H9 (cell line): ENCODE measurements at regions not wholly inside any gene's neighbourhood (a gene's known extent, or its start where the extent isn't known, plus 50 kb on each side); places are given as distances from the start of the nearest gene placed in this dataset.

Experiments used
- DNase-seq: peaks from one replicate; pipeline ENCODE4 v3.0.0-alpha.2; 2017
- H2AFZ ChIP-seq: one replicate; pipeline ENCODE4 v1.6.1; 2013; ENCODE audit warnings: mild to moderate bottlenecking, low read length, control low read depth, moderate library complexity
- H2AK5ac ChIP-seq: 2 replicates; pipeline ENCODE4 v1.6.1; 2013; ENCODE audit warnings: low read length, control low read depth, mixed read lengths; ENCODE audit not compliant: insufficient read length
- H2BK120ac ChIP-seq: one replicate; pipeline ENCODE4 v1.6.1; 2013; ENCODE audit warnings: low read depth, mild to moderate bottlenecking, low read length, control low read depth, inconsistent platforms; ENCODE audit not compliant: poor library complexity, severe bottlenecking
- H2BK12ac ChIP-seq: 2 replicates; pipeline ENCODE4 v1.6.1; 2013; ENCODE audit warnings: low read length, control low read depth, mixed read lengths, low read depth; ENCODE audit not compliant: insufficient read length
- H2BK15ac ChIP-seq: 2 replicates; pipeline ENCODE4 v1.6.1; 2013; ENCODE audit warnings: low read depth, low read length, control low read depth
- H2BK20ac ChIP-seq: one replicate; pipeline ENCODE4 v1.6.1; 2013; ENCODE audit warnings: low read depth, mild to moderate bottlenecking, low read length, control low read depth, inconsistent platforms; ENCODE audit not compliant: poor library complexity, severe bottlenecking
- H2BK5ac ChIP-seq: 2 replicates; pipeline ENCODE4 v1.6.1; 2013; ENCODE audit warnings: low read length, control low read depth, mixed read lengths; ENCODE audit not compliant: insufficient read length
- H3K14ac ChIP-seq: 2 replicates; pipeline ENCODE4 v1.6.1; 2013; ENCODE audit warnings: low read length, control low read depth; ENCODE audit not compliant: insufficient read depth
- H3K18ac ChIP-seq: 2 replicates; pipeline ENCODE4 v1.6.1; 2013; ENCODE audit warnings: low read depth, mild to moderate bottlenecking, mixed read lengths, low read length, control low read depth; ENCODE audit not compliant: insufficient read length
- H3K23ac ChIP-seq: 2 replicates; pipeline ENCODE4 v1.6.1; 2013; ENCODE audit warnings: low read length, control low read depth, mixed read lengths, low read depth; ENCODE audit not compliant: insufficient read length
- H3K23me2 ChIP-seq: 2 replicates; pipeline ENCODE4 v1.6.1; 2013; ENCODE audit warnings: low read depth, mild to moderate bottlenecking, mixed read lengths, low read length, control low read depth; ENCODE audit not compliant: insufficient read length, poor library complexity, severe bottlenecking
- H3K27ac ChIP-seq: 2 replicates; pipeline ENCODE4 v1.5.1; 2013; ENCODE audit warnings: low read length, control low read depth, mixed read lengths, low read depth; ENCODE audit not compliant: insufficient read length
- H3K27me3 ChIP-seq: 2 replicates; pipeline ENCODE4 v1.6.1; 2013; ENCODE audit warnings: low read length, control low read depth, inconsistent platforms; ENCODE audit not compliant: insufficient read depth
- H3K4ac ChIP-seq: 2 replicates; pipeline ENCODE4 v1.6.1; 2013; ENCODE audit warnings: low read depth, mild to moderate bottlenecking, control low read depth, inconsistent platforms, low read length, moderate library complexity
- H3K4me1 ChIP-seq: 2 replicates; pipeline ENCODE4 v1.6.1; 2013; ENCODE audit warnings: low read length, control low read depth, inconsistent platforms; ENCODE audit not compliant: insufficient read depth
- H3K4me2 ChIP-seq: 2 replicates; pipeline ENCODE4 v1.6.1; 2013; ENCODE audit warnings: low read length, control low read depth, mixed read lengths; ENCODE audit not compliant: insufficient read length, insufficient read depth
- H3K56ac ChIP-seq: 2 replicates; pipeline ENCODE4 v1.6.1; 2013; ENCODE audit warnings: low read depth, mild to moderate bottlenecking, mixed read lengths, low read length, control low read depth; ENCODE audit not compliant: insufficient read length
- H3K79me1 ChIP-seq: 2 replicates; pipeline ENCODE4 v1.6.1; 2013; ENCODE audit warnings: low read depth, mild to moderate bottlenecking, moderate library complexity, low read length, control low read depth, inconsistent platforms; ENCODE audit not compliant: insufficient read depth, poor library complexity, severe bottlenecking
- H3K79me2 ChIP-seq: 2 replicates; pipeline ENCODE4 v1.6.1; 2013; ENCODE audit warnings: low read length, control low read depth, inconsistent platforms; ENCODE audit not compliant: insufficient read depth
- H3K9ac ChIP-seq: 2 replicates; pipeline ENCODE4 v1.6.1; 2013; ENCODE audit warnings: low read length, control low read depth, mixed read lengths; ENCODE audit not compliant: insufficient read length; ENCODE audit errors: extremely low read depth
- H3K9me3 ChIP-seq: one replicate; pipeline ENCODE4 v1.6.1; 2013; ENCODE audit warnings: low read depth, low read length, inconsistent platforms; ENCODE audit not compliant: control insufficient read depth
- H3T11ph ChIP-seq: one replicate; pipeline ENCODE4 v1.6.1; 2013; ENCODE audit warnings: mild to moderate bottlenecking, low read length, control low read depth, inconsistent platforms
- H4K20me1 ChIP-seq: one replicate; pipeline ENCODE4 v1.6.1; 2013; ENCODE audit not compliant: control insufficient read depth, insufficient read length, insufficient read depth
- H4K5ac ChIP-seq: 2 replicates; pipeline ENCODE4 v1.6.1; 2013; ENCODE audit warnings: low read depth, mild to moderate bottlenecking, mixed read lengths, low read length, control low read depth; ENCODE audit not compliant: insufficient read length
- H4K8ac ChIP-seq: replicated peaks from 2 replicates; pipeline ENCODE4 v1.6.1; 2013; ENCODE audit warnings: low read length, control low read depth, mixed read lengths, low read depth; ENCODE audit not compliant: insufficient read length
- H4K91ac ChIP-seq: 2 replicates; pipeline ENCODE4 v1.6.1; 2013; ENCODE audit warnings: low read depth, mild to moderate bottlenecking, moderate library complexity, mixed read lengths, low read length, control low read depth; ENCODE audit not compliant: insufficient read length
- H3K27ac Mint-ChIP-seq, 3 experiments: 2 replicates in 2 of 3; 3 replicates in 1 of 3; pipeline ENCODE4 v1.8.0; 2020 to 2021; ENCODE audit warnings: mixed read lengths in 3 of 3, mild to moderate bottlenecking in 1 of 3, moderate library complexity in 1 of 3
- H3K27me3 Mint-ChIP-seq: 2 replicates; pipeline ENCODE4 v1.8.0; 2021; ENCODE audit warnings: low read depth, mild to moderate bottlenecking, moderate library complexity, mixed read lengths
- H3K36me3 Mint-ChIP-seq, 3 experiments: 2 replicates in 2 of 3; 3 replicates in 1 of 3; pipeline ENCODE4 v1.8.0; 2020 to 2021; ENCODE audit warnings: low read depth in 3 of 3, mixed read lengths in 3 of 3; ENCODE audit not compliant: insufficient read depth in 1 of 3
- H3K4me1 Mint-ChIP-seq, 2 experiments: 2 replicates each; pipeline ENCODE4 v1.8.0; 2020; ENCODE audit warnings: mixed read lengths in 2 of 2
- H3K4me3 Mint-ChIP-seq, 2 experiments: 2 replicates in 1 of 2; 3 replicates in 1 of 2; pipeline ENCODE4 v1.8.0; 2020 to 2021; ENCODE audit warnings: mild to moderate bottlenecking in 2 of 2, mixed read lengths in 2 of 2, moderate library complexity in 1 of 2
- H3K9me3 Mint-ChIP-seq, 2 experiments: 2 replicates in 1 of 2; 3 replicates in 1 of 2; pipeline ENCODE4 v1.8.0; 2020; ENCODE audit warnings: mild to moderate bottlenecking in 2 of 2, mixed read lengths in 2 of 2, moderate library complexity in 1 of 2
- WGBS: extraction: QIAGEN DNeasy Blood & Tissue Kit; methylation state at CpG from one replicate; pipeline ENCODE4 v1.1.7; 2013; ENCODE audit warnings: missing lambda C conversion rate, low lambda C conversion rate, mixed read lengths; ENCODE audit not compliant: insufficient read length; ENCODE audit errors: extremely low coverage; 5-methylcytosine and 5-hydroxymethylcytosine counted together
- TF ChIP-seq, protein P1 (sequence below): fragments of 200-600 bp; sonication (generic); conservative IDR thresholded peaks from 3 replicates; pipeline ENCODE4 v1.8.0; 2021; ENCODE audit warnings: antibody characterized with exemption, mild to moderate bottlenecking

- no peak for DNase-seq
- Mint-ChIP-seq H3K27ac (no peak overlapping the region; a peak in 1 of 7 replicates), H3K27me3 (peaks cover 5% of the 10 kb centered on the region), H3K4me1 (peaks cover 3 to 4% of the 10 kb centered on the region in 2 experiments), H3K4me3 (no peak overlapping the region; a peak in 1 of 5 replicates), H3K36me3 (no peaks in the 10 kb centered on the region), H3K9me3 (no peaks in the 10 kb centered on the region)
- Histone ChIP-seq H3K27ac (no peak overlapping the region), H2AK5ac (no peak overlapping the region), H4K8ac (no peak overlapping the region), H4K91ac (no peak overlapping the region), H3K23ac (no peak overlapping the region), H3K27me3 (no peaks in the 10 kb centered on the region), H3K4me2 (no peak overlapping the region), H3K23me2 (no peaks in the 10 kb centered on the region), H3K9ac (no peak overlapping the region), H2BK5ac (no peak overlapping the region), H3K14ac (no peak overlapping the region), H2BK20ac (no peak overlapping the region), H3K79me2 (no peaks in the 10 kb centered on the region), H4K20me1 (no peaks in the 10 kb centered on the region), H4K5ac (no peak overlapping the region), H3K4me1 (no peaks in the 10 kb centered on the region), H3K79me1 (no peaks in the 10 kb centered on the region), H2BK120ac (no peak overlapping the region), H3K9me3 (no peaks in the 10 kb centered on the region), H2BK12ac (no peak overlapping the region), H2AFZ (no peak overlapping the region), H3K18ac (no peak overlapping the region), H3T11ph (no peak overlapping the region), H3K56ac (no peak overlapping the region), H2BK15ac (no peak overlapping the region), H3K4ac (no peak overlapping the region)
- no CpG with 5 or more reads among the region's 6 CpGs for WGBS
- TF ChIP-seq, protein P1, sequence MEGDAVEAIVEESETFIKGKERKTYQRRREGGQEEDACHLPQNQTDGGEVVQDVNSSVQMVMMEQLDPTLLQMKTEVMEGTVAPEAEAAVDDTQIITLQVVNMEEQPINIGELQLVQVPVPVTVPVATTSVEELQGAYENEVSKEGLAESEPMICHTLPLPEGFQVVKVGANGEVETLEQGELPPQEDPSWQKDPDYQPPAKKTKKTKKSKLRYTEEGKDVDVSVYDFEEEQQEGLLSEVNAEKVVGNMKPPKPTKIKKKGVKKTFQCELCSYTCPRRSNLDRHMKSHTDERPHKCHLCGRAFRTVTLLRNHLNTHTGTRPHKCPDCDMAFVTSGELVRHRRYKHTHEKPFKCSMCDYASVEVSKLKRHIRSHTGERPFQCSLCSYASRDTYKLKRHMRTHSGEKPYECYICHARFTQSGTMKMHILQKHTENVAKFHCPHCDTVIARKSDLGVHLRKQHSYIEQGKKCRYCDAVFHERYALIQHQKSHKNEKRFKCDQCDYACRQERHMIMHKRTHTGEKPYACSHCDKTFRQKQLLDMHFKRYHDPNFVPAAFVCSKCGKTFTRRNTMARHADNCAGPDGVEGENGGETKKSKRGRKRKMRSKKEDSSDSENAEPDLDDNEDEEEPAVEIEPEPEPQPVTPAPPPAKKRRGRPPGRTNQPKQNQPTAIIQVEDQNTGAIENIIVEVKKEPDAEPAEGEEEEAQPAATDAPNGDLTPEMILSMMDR: no peak
These were observed 164.7 kb upstream of the UMPS start for GRCh38 chr3:124565551-124565950.
